ENCODE measurements at regions not wholly inside any gene's neighbourhood (a gene's known extent, or its start where the extent isn't known, plus 50 kb on each side); places are given as distances from the start of the nearest gene placed in this dataset.

- no peak for TF ChIP-seq TAF1 (IDR thresholded peaks at IDR 0.05; ENCODE audit: borderline replicate concordance, insufficient read depth, low read length)
- no peak for TF ChIP-seq FOXP2 (optimal IDR thresholded peaks at IDR 0.05; ENCODE audit: borderline replicate concordance, extremely low read depth, extremely low read length, insufficient read depth)
- TF ChIP-seq POLR2AphosphoS5 (IDR thresholded peaks at IDR 0.05; ENCODE audit: low read depth, low read length): no peak
- no peak for TF ChIP-seq SIN3A (IDR thresholded peaks at IDR 0.05; ENCODE audit: borderline replicate concordance, insufficient read depth, low read length)
- no peak for TF ChIP-seq REST (IDR thresholded peaks at IDR 0.05; ENCODE audit: insufficient read depth in 1 of 2, low read depth in 2 of 2, low read length in 2 of 2)
Measured at GRCh38 chr11:95429376-95429907, 198.4 kb upstream of the SESN3 start.
